Spinal cord (tissue), 9 donors: ENCODE measurements at regions not wholly inside any gene's neighbourhood (a gene's known extent, or its start where the extent isn't known, plus 50 kb on each side); places are given as distances from the start of the nearest gene placed in this dataset.

Source experiments
- DNase-seq, 6 donors: peaks; one replicate each; pipeline versions ENCODE4 v3.0.0 to v3.0.0-alpha.2; 2013 to 2015; ENCODE audit warnings: low spot score in 6 of 6, low read depth in 4 of 6
- H3K27ac ChIP-seq: one replicate; pipeline ENCODE4 v1.5.1; 2013; ENCODE audit warnings: low read depth, low read length, control low read depth
- H3K27me3 ChIP-seq: one replicate; pipeline ENCODE4 v1.6.1; 2013; ENCODE audit warnings: low read length; ENCODE audit not compliant: control insufficient read depth, insufficient read depth
- H3K36me3 ChIP-seq: one replicate; pipeline ENCODE4 v1.6.1; 2013; ENCODE audit warnings: low read length; ENCODE audit not compliant: control insufficient read depth, insufficient read depth
- H3K4me1 ChIP-seq: one replicate; pipeline ENCODE4 v1.6.1; 2013; ENCODE audit warnings: low read length; ENCODE audit not compliant: control insufficient read depth, insufficient read depth
- H3K4me3 ChIP-seq: one replicate; pipeline ENCODE4 v1.5.1; 2013; ENCODE audit warnings: low read depth, low read length, control low read depth
- H3K9me3 ChIP-seq: one replicate; pipeline ENCODE4 v1.6.1; 2013; ENCODE audit warnings: low read length; ENCODE audit not compliant: control insufficient read depth, insufficient read depth
- WGBS: methylation state at CpG from one replicate; pipeline ENCODE4 v1.1.5; 2013; ENCODE audit warnings: missing lambda C conversion rate; ENCODE audit not compliant: insufficient coverage; 5-methylcytosine and 5-hydroxymethylcytosine counted together
- donor health status: healthy.

- no peaks in the 10 kb centered on the region for H3K9me3 ChIP-seq
Measured at GRCh38 chr9:31100311-31100710, 1284.1 kb upstream of the ACO1 start.

GRCh38 chr9:31103836-31104235 is 1280.6 kb upstream of the ACO1 start:
- Histone ChIP-seq H3K4me3 (no peak overlapping the region), H3K36me3 (no peaks in the 10 kb centered on the region), H3K27ac (no peak overlapping the region), H3K27me3 (no peaks in the 10 kb centered on the region), H3K4me1 (no peaks in the 10 kb centered on the region), H3K9me3 (no peaks in the 10 kb centered on the region)
- no peak for DNase-seq

More at GRCh38 chr9:31100311-31100710, 1284.1 kb upstream of the ACO1 start:
- Histone ChIP-seq H3K4me1 (no peaks in the 10 kb centered on the region), H3K36me3 (no peaks in the 10 kb centered on the region), H3K27ac (no peak overlapping the region), H3K4me3 (no peak overlapping the region), H3K27me3 (no peaks in the 10 kb centered on the region)
- WGBS: no CpG with 5 or more reads among the region's 1 CpG
- DNase-seq: no peak

GRCh38 chr9:31104249-31104648 is 1280.2 kb upstream of the ACO1 start:
- no peak overlapping the region for H3K4me3 ChIP-seq
- H3K27ac ChIP-seq: no peak overlapping the region
- no peaks in the 10 kb centered on the region for H3K27me3 ChIP-seq
- H3K4me1 ChIP-seq: no peaks in the 10 kb centered on the region
- H3K9me3 ChIP-seq: no peaks in the 10 kb centered on the region
- no CpG with 5 or more reads among the region's 4 CpGs for WGBS
- DNase-seq: no peak
- H3K36me3 ChIP-seq: no peaks in the 10 kb centered on the region

GRCh38 chr9:31112491-31112890 is 1272.0 kb upstream of the ACO1 start:
- Histone ChIP-seq H3K36me3 (no peaks in the 10 kb centered on the region), H3K4me3 (no peak overlapping the region), H3K9me3 (no peaks in the 10 kb centered on the region), H3K27ac (no peak overlapping the region), H3K4me1 (no peaks in the 10 kb centered on the region), H3K27me3 (no peaks in the 10 kb centered on the region)
- DNase-seq: no peak

- H3K27me3 ChIP-seq: no peaks in the 10 kb centered on the region
- WGBS: 100% methylated on average over 1 of the region's 1 CpG
- DNase-seq: peak in 2 of 6 donors; percentile 9 to 83
- H3K36me3 ChIP-seq: no peaks in the 10 kb centered on the region
- no peaks in the 10 kb centered on the region for H3K4me1 ChIP-seq
- H3K9me3 ChIP-seq: no peaks in the 10 kb centered on the region
- no peak overlapping the region for H3K27ac ChIP-seq
- H3K4me3 ChIP-seq: no peak overlapping the region
Measured at GRCh38 chr9:31114346-31114745, 1270.1 kb upstream of the ACO1 start.

GRCh38 chr9:31119890-31120454 is 1264.5 kb upstream of the ACO1 start:
- H3K4me1 ChIP-seq: no peaks in the 10 kb centered on the region
- H3K36me3 ChIP-seq: no peaks in the 10 kb centered on the region
- no peak overlapping the region for H3K4me3 ChIP-seq
- peaks cover 2% of the 10 kb centered on the region for H3K9me3 ChIP-seq
- H3K27me3 ChIP-seq: no peaks in the 10 kb centered on the region
- peak in 3 of 6 donors; percentile 5 to 84 (median 45) for DNase-seq
- H3K27ac ChIP-seq: no peak overlapping the region
- WGBS: 78% methylated on average over 3 of the region's 5 CpGs

- no peak overlapping the region for H3K4me3 ChIP-seq
- peaks cover 2% of the 10 kb centered on the region for H3K9me3 ChIP-seq
- no peaks in the 10 kb centered on the region for H3K36me3 ChIP-seq
- DNase-seq: no peak
- WGBS: no CpG with 5 or more reads among the region's 1 CpG
- H3K27me3 ChIP-seq: no peaks in the 10 kb centered on the region
- H3K27ac ChIP-seq: no peak overlapping the region
- H3K4me1 ChIP-seq: no peaks in the 10 kb centered on the region
Measured at GRCh38 chr9:31124389-31124788, 1260.1 kb upstream of the ACO1 start.

GRCh38 chr9:31135567-31135966 is 1248.9 kb upstream of the ACO1 start:
- no peaks in the 10 kb centered on the region for H3K4me1 ChIP-seq
- no peak overlapping the region for H3K4me3 ChIP-seq
- WGBS: no CpG with 5 or more reads among the region's 3 CpGs
- H3K27ac ChIP-seq: no peak overlapping the region
- no peaks in the 10 kb centered on the region for H3K36me3 ChIP-seq
- no peaks in the 10 kb centered on the region for H3K9me3 ChIP-seq
- DNase-seq: no peak
- H3K27me3 ChIP-seq: no peaks in the 10 kb centered on the region

GRCh38 chr9:31136524-31136923 is 1247.9 kb upstream of the ACO1 start:
- no peaks in the 10 kb centered on the region for H3K9me3 ChIP-seq
- H3K36me3 ChIP-seq: no peaks in the 10 kb centered on the region
- H3K4me1 ChIP-seq: no peaks in the 10 kb centered on the region
- H3K27me3 ChIP-seq: no peaks in the 10 kb centered on the region
- H3K27ac ChIP-seq: no peak overlapping the region
- WGBS: 100% methylated on average over 1 of the region's 2 CpGs
- H3K4me3 ChIP-seq: no peak overlapping the region
- no peak for DNase-seq

- 90% methylated on average over 2 of the region's 6 CpGs for WGBS
Measured at GRCh38 chr9:31137176-31138160, 1247.0 kb upstream of the ACO1 start.

More at GRCh38 chr9:31137176-31138160, 1247.0 kb upstream of the ACO1 start:
- no peaks in the 10 kb centered on the region for H3K36me3 ChIP-seq
- H3K9me3 ChIP-seq: no peaks in the 10 kb centered on the region
- no peak overlapping the region for H3K4me3 ChIP-seq
- no peak for DNase-seq
- H3K27me3 ChIP-seq: no peaks in the 10 kb centered on the region
- no peaks in the 10 kb centered on the region for H3K4me1 ChIP-seq
- H3K27ac ChIP-seq: no peak overlapping the region
